H1 (cell line): ENCODE measurements at regions not wholly inside any gene's neighbourhood (a gene's known extent, or its start where the extent isn't known, plus 50 kb on each side); places are given as distances from the start of the nearest gene placed in this dataset.

Source experiments
- ZNF274 ChIP-seq: IDR thresholded peaks from 2 replicates; pipeline ENCODE4 v1.7.0; 2012; ENCODE audit warnings: low read length, borderline replicate concordance; ENCODE audit errors: extremely low read depth
- TF ChIP-seq, protein P1 (sequence below), 3 experiments: IDR thresholded peaks; 1 replicate in 2 of 3; 2 replicates in 1 of 3; pipeline versions ENCODE4 v1.5.1 to v1.6.1; 2011; ENCODE audit warnings: low read length in 3 of 3, mild to moderate bottlenecking in 3 of 3, inconsistent platforms in 2 of 3, low read depth in 1 of 3, moderate library complexity in 1 of 3; ENCODE audit not compliant: insufficient read depth in 1 of 3; ENCODE audit errors: control extremely low read depth in 1 of 3

DNA sequence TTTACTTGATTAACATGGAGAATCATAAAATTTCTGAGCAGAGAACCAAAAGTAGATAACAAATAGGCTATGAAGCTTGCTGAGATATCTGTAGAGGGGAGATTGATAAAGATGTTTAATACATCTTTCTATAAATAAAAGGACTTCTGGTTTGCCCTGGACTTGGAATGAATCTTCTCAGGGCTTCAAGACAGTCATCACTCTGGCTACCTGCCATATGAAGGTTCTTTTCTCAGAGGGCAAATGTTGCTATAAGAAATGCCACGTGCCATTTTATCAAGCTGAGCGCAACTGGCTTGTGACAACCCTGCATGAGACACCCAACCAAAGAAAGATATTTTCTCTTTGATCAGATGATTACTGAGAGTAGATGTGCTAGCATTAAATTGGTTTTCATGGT, 192.5 kb downstream of the WNT5A start:
- TF ChIP-seq, protein P1, sequence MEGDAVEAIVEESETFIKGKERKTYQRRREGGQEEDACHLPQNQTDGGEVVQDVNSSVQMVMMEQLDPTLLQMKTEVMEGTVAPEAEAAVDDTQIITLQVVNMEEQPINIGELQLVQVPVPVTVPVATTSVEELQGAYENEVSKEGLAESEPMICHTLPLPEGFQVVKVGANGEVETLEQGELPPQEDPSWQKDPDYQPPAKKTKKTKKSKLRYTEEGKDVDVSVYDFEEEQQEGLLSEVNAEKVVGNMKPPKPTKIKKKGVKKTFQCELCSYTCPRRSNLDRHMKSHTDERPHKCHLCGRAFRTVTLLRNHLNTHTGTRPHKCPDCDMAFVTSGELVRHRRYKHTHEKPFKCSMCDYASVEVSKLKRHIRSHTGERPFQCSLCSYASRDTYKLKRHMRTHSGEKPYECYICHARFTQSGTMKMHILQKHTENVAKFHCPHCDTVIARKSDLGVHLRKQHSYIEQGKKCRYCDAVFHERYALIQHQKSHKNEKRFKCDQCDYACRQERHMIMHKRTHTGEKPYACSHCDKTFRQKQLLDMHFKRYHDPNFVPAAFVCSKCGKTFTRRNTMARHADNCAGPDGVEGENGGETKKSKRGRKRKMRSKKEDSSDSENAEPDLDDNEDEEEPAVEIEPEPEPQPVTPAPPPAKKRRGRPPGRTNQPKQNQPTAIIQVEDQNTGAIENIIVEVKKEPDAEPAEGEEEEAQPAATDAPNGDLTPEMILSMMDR (IDR thresholded peaks at IDR 0.05; ENCODE audit: control extremely low read depth in 1 of 3, insufficient read depth in 1 of 3, low read depth in 1 of 3, low read length in 3 of 3): no peak
- TF ChIP-seq ZNF274: no peak
